Memory B cell (primary cell): ENCODE measurements at regions not wholly inside any gene's neighbourhood (a gene's known extent, or its start where the extent isn't known, plus 50 kb on each side); places are given as distances from the start of the nearest gene placed in this dataset.
"Not testable (repeated sequence)": the region's sequence is repeated elsewhere in the genome, so short reads cannot be mapped to it uniquely, and the experiment has no call there.

Experiments
- ATAC-seq: fragments of 150-1000 bp; cut with Tn5 transposase; 2 replicates; pipeline ENCODE4 v1.10.0; 2021; ENCODE audit warnings: low read depth, mild to moderate bottlenecking, moderate library complexity
- DNase-seq, 2 donors: peaks; one replicate each; pipeline ENCODE4 v3.0.0; 2022; ENCODE audit warnings: low spot score in 2 of 2
- H3K27ac Mint-ChIP-seq: one replicate; pipeline ENCODE4 v1.8.0; 2022; ENCODE audit warnings: mild to moderate bottlenecking, moderate library complexity, mixed read lengths
- H3K27me3 Mint-ChIP-seq: one replicate; pipeline ENCODE4 v1.8.0; 2022; ENCODE audit warnings: mixed read lengths
- H3K36me3 Mint-ChIP-seq: one replicate; pipeline ENCODE4 v1.8.0; 2022; ENCODE audit warnings: mild to moderate bottlenecking, mixed read lengths
- H3K4me1 Mint-ChIP-seq: one replicate; pipeline ENCODE4 v1.8.0; 2022; ENCODE audit warnings: mixed read lengths
- H3K4me3 Mint-ChIP-seq: one replicate; pipeline ENCODE4 v1.8.0; 2022; ENCODE audit warnings: mild to moderate bottlenecking, moderate library complexity, mixed read lengths
- H3K9me3 Mint-ChIP-seq: one replicate; pipeline ENCODE4 v1.8.0; 2022; ENCODE audit warnings: mixed read lengths

DNA sequence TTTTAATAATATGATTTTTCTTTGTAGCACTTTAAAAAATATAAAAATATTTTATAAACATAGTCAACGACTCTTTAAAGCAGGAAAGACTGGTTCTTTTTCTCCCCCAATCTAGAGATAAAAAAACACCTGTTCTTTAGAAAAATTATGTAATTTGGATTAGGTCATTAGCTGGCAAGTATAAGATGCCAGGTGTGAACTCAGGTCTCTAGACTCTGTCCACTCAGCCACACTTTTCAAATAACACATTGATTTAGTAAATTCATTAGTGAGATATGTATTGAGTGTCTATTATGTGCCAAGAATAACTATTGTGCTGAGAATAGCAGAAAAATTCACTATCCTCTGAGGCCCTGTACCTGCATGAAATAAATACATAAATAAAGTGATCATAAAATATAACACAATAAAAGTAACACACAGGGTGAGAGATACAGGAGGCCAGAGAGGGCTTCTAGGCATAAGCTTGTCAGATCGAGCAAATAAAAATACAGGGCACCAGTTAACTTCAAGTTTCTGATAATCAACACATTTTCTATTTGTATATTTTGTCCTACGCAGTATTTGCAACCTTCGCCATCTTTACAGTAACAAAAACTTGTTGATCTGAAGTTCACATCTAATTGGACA, 867.1 kb upstream of the GBE1 start:
- Mint-ChIP-seq H3K27ac (no peak overlapping the region), H3K27me3 (no peaks in the 10 kb centered on the region), H3K4me1 (no peaks in the 10 kb centered on the region), H3K36me3 (no peaks in the 10 kb centered on the region), H3K4me3 (no peak overlapping the region), H3K9me3 (peaks cover 2% of the 10 kb centered on the region)
- no peak for DNase-seq
- no peak for ATAC-seq

DNA sequence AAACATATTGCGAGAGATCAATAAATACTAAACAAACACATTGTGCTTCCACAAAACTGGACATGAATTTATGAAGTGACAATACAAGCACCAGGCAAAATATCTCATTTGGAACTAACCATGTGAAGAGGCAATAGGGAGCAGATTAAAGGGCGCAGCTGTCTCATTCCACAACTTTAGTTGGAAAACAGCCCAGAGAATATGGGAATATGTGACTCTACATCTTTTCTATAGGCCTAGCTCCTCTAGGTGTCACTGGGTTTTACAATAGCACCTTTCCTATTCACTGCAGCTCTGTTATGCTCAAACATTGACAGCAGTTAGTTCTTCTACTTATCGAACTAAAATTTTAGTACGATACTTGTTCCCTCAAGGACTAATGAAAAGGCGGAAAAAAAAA, 866.3 kb upstream of the GBE1 start:
- H3K36me3 Mint-ChIP-seq: no peaks in the 10 kb centered on the region
- DNase-seq (no peak), ATAC-seq (no peak)
- no peak overlapping the region for H3K4me3 Mint-ChIP-seq
- no peak overlapping the region for H3K27ac Mint-ChIP-seq
- H3K27me3 Mint-ChIP-seq: no peaks in the 10 kb centered on the region
- peaks cover 5% of the 10 kb centered on the region for H3K9me3 Mint-ChIP-seq
- no peaks in the 10 kb centered on the region for H3K4me1 Mint-ChIP-seq

- not testable (repeated sequence) for H3K36me3 Mint-ChIP-seq, H3K4me1 Mint-ChIP-seq, ATAC-seq, H3K9me3 Mint-ChIP-seq, H3K27ac Mint-ChIP-seq, H3K4me3 Mint-ChIP-seq, DNase-seq, H3K27me3 Mint-ChIP-seq
Observed at GRCh38 chr3:82620744-82621143, 859.3 kb upstream of the GBE1 start.

- no peak for DNase-seq
- H3K36me3 Mint-ChIP-seq: no peaks in the 10 kb centered on the region
- ATAC-seq: no peak
- no peaks in the 10 kb centered on the region for H3K27me3 Mint-ChIP-seq
- no peaks in the 10 kb centered on the region for H3K4me1 Mint-ChIP-seq
- peaks cover 10% of the 10 kb centered on the region for H3K9me3 Mint-ChIP-seq
- no peak overlapping the region for H3K4me3 Mint-ChIP-seq
- no peak overlapping the region for H3K27ac Mint-ChIP-seq
Observed at GRCh38 chr3:82618594-82618993, 857.1 kb upstream of the GBE1 start.

- Mint-ChIP-seq H3K27ac (no peak overlapping the region), H3K9me3 (peaks cover 15% of the 10 kb centered on the region), H3K4me3 (no peak overlapping the region), H3K27me3 (no peaks in the 10 kb centered on the region), H3K4me1 (no peaks in the 10 kb centered on the region), H3K36me3 (no peaks in the 10 kb centered on the region)
- DNase-seq (no peak), ATAC-seq (no peak)
Observed at GRCh38 chr3:82610236-82610635, 848.8 kb upstream of the GBE1 start.

DNA sequence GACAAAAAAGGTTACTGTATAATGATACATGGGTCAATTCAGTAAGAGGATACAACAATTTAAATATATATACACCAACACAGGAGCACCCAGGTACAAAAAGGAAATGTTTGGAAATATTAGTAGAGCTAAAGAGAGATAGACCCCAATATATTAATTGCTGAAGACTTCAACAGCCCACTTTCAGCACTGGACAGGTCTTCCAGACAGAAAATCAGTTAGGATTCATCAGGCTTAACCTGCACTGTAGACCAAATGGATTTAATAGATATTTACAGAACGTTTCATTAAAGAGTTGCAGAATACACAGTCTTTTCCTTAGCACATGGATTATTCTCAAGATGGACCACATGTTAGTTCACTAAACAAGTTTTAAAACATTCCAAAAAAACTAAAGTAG, 845.9 kb upstream of the GBE1 start:
- Mint-ChIP-seq H3K27ac (no peak overlapping the region), H3K27me3 (no peaks in the 10 kb centered on the region), H3K36me3 (no peaks in the 10 kb centered on the region), H3K4me3 (no peak overlapping the region), H3K9me3 (peaks cover 10% of the 10 kb centered on the region), H3K4me1 (no peaks in the 10 kb centered on the region)
- DNase-seq: no peak
- no peak for ATAC-seq

DNA sequence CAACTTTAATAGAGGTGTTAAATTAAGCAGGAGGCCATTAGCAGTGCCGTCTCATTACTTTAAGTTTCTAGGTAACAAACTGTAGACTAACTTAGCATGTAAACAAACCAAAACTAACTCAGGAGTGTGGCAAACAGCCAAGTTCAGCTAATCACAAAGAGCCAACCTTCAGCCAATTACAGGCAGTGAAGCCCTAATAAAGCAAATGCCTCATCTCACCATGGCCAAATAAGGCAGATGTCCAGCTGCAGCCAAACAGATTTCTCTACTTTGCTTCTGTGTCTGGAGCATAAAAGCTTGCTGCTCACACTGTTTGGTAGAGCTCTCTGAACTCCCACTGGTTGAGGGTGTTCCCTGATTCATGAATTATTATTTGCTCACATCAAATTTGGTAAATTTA, 835.4 kb upstream of the GBE1 start:
- Mint-ChIP-seq H3K27ac (no peak overlapping the region), H3K27me3 (no peaks in the 10 kb centered on the region), H3K36me3 (no peaks in the 10 kb centered on the region), H3K9me3 (peaks cover 6% of the 10 kb centered on the region), H3K4me1 (no peaks in the 10 kb centered on the region), H3K4me3 (no peak overlapping the region)
- no peak for ATAC-seq
- DNase-seq: no peak

- no peak for DNase-seq
- Mint-ChIP-seq H3K27me3 (no peaks in the 10 kb centered on the region), H3K36me3 (no peaks in the 10 kb centered on the region), H3K4me3 (no peak overlapping the region), H3K4me1 (no peaks in the 10 kb centered on the region), H3K27ac (no peak overlapping the region), H3K9me3 (peaks cover 6% of the 10 kb centered on the region)
- ATAC-seq: no peak
Observed at GRCh38 chr3:82595530-82595929, 834.1 kb upstream of the GBE1 start.

GRCh38 chr3:82587174-82587573, 825.7 kb upstream of the GBE1 start:
- no peak for ATAC-seq
- no peaks in the 10 kb centered on the region for H3K36me3 Mint-ChIP-seq

GRCh38 chr3:82586414-82586813, 825.0 kb upstream of the GBE1 start:
- no peaks in the 10 kb centered on the region for H3K9me3 Mint-ChIP-seq

More at GRCh38 chr3:82587174-82587573, 825.7 kb upstream of the GBE1 start:
- no peak for DNase-seq
- Mint-ChIP-seq H3K4me3 (no peak overlapping the region), H3K9me3 (no peaks in the 10 kb centered on the region), H3K27ac (no peak overlapping the region), H3K27me3 (no peaks in the 10 kb centered on the region), H3K4me1 (no peaks in the 10 kb centered on the region)

GRCh38 chr3:82586002-82586401, 824.6 kb upstream of the GBE1 start:
- ATAC-seq, DNase-seq, H3K27me3 Mint-ChIP-seq, H3K36me3 Mint-ChIP-seq, H3K4me1 Mint-ChIP-seq, H3K4me3 Mint-ChIP-seq, H3K27ac Mint-ChIP-seq, H3K9me3 Mint-ChIP-seq: not testable (repeated sequence)

More at GRCh38 chr3:82586414-82586813, 825.0 kb upstream of the GBE1 start:
- H3K4me3 Mint-ChIP-seq: no peak overlapping the region
- H3K36me3 Mint-ChIP-seq: no peaks in the 10 kb centered on the region
- H3K4me1 Mint-ChIP-seq: no peaks in the 10 kb centered on the region
- H3K27ac Mint-ChIP-seq: no peak overlapping the region
- DNase-seq (no peak), ATAC-seq (no peak)
- no peaks in the 10 kb centered on the region for H3K27me3 Mint-ChIP-seq

DNA sequence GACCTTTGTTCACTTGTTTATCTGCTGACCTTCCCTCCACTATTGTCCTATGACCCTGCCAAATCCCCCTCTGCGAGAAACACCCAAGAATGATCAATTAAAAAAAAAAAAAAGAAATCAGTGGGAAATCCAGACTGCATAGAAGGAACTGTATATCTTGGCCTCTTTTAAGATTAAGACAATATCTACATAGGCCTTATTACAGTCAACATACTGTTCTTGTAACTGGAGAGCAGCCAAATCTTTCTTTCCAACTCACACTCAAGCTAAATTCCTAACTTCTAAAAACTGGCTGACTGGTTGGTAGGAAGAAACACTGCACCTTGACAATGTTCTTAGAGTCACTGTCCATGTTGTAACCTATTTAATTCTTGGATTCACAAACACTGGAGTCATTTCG, 824.1 kb upstream of the GBE1 start:
- H3K9me3 Mint-ChIP-seq, H3K4me1 Mint-ChIP-seq, ATAC-seq, DNase-seq, H3K27ac Mint-ChIP-seq, H3K36me3 Mint-ChIP-seq, H3K27me3 Mint-ChIP-seq, H3K4me3 Mint-ChIP-seq: not testable (repeated sequence)

DNA sequence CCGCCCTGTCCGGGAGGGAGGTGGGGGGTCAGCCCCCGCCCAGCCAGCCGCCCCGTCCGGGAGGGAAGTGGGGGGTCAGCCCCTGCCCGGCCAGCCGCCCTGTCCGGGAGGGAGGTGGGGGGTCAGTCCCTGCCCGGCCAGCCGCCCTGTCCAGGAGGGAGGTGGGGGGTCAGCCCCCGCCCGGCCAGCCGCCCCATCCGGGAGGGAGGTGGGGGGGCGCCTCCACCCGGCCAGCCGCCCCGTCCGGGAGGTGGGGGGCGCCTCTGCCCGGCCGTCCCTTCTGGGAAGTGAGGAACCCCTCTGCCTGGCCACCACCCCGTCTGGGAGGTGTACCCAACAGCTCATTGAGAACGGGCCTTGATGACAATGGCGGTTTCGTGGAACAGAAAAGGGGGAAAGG, 823.4 kb upstream of the GBE1 start:
- H3K4me3 Mint-ChIP-seq, H3K36me3 Mint-ChIP-seq, H3K27ac Mint-ChIP-seq, H3K4me1 Mint-ChIP-seq, H3K9me3 Mint-ChIP-seq, H3K27me3 Mint-ChIP-seq, ATAC-seq, DNase-seq: not testable (repeated sequence)

DNA sequence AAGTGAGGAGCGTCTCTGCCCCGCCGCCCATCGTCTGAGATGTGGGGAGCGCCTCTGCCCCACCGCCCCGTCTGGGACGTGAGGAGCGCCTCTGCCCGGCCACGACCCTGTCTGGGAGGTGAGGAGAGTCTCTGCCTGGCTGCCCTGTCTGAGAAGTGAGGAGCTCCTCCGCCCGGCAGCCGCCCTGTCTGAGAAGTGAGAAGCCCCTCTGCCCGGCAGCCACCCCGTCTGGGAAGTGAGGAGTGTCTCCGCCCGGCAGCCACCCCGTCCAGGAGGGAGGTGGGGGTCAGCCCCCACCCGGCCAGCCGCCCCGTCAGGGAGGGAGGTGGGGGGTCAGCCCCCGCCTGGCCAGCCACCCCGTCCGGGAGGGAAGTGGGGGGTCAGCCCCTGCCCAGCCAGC, 823.0 kb upstream of the GBE1 start:
- not testable (repeated sequence) for ATAC-seq, H3K9me3 Mint-ChIP-seq, H3K27ac Mint-ChIP-seq, H3K27me3 Mint-ChIP-seq, DNase-seq, H3K36me3 Mint-ChIP-seq, H3K4me3 Mint-ChIP-seq, H3K4me1 Mint-ChIP-seq

GRCh38 chr3:82581350-82581749, 819.9 kb upstream of the GBE1 start:
- H3K27ac Mint-ChIP-seq: no peak overlapping the region
- no peaks in the 10 kb centered on the region for H3K27me3 Mint-ChIP-seq
- no peaks in the 10 kb centered on the region for H3K9me3 Mint-ChIP-seq
- ATAC-seq (no peak), DNase-seq (no peak)
- H3K4me1 Mint-ChIP-seq: no peaks in the 10 kb centered on the region
- no peak overlapping the region for H3K4me3 Mint-ChIP-seq
- H3K36me3 Mint-ChIP-seq: no peaks in the 10 kb centered on the region
